Fibroblast of lung (primary cell): ENCODE measurements at regions not wholly inside any gene's neighbourhood (a gene's known extent, or its start where the extent isn't known, plus 50 kb on each side); places are given as distances from the start of the nearest gene placed in this dataset.

Source experiments
- DNase-seq, 2 donors: peaks; one replicate each; pipeline versions ENCODE4 v3.0.0 to v3.0.0-alpha.2; 2010; ENCODE audit warnings: low read depth in 2 of 2
- H2AFZ ChIP-seq: 2 replicates; pipeline ENCODE4 v1.5.1; 2012; ENCODE audit warnings: low read length, control low read depth, inconsistent platforms
- H3K27ac ChIP-seq: 2 replicates; pipeline ENCODE4 v1.5.1; 2011; ENCODE audit warnings: low read length, control low read depth; ENCODE audit not compliant: insufficient read depth
- H3K27me3 ChIP-seq: 2 replicates; pipeline ENCODE4 v1.5.1; 2011; ENCODE audit warnings: mild to moderate bottlenecking, low read length; ENCODE audit not compliant: control insufficient read depth, insufficient read depth
- H3K36me3 ChIP-seq: 2 replicates; pipeline ENCODE4 v1.5.1; 2011; ENCODE audit warnings: low read length; ENCODE audit not compliant: control insufficient read depth, insufficient read depth
- H3K4me1 ChIP-seq: 2 replicates; pipeline ENCODE4 v1.5.1; 2011; ENCODE audit warnings: low read length; ENCODE audit not compliant: control insufficient read depth, insufficient read depth; ENCODE audit errors: extremely low read depth
- H3K4me2 ChIP-seq: 2 replicates; pipeline ENCODE4 v1.5.1; 2011; ENCODE audit warnings: low read length, control low read depth; ENCODE audit not compliant: insufficient read depth; ENCODE audit errors: extremely low read depth
- H3K4me3 ChIP-seq, 4 experiments: fragments of 200-600 bp in 1 of 4; sonication (generic) in 1 of 4; replicated peaks in 1 of 4; 2 replicates each; pipeline ENCODE4 v1.5.1; 2011 to 2016; ENCODE audit warnings: low read length in 4 of 4, low read depth in 3 of 4, mild to moderate bottlenecking in 3 of 4, control low read depth in 2 of 4, inconsistent platforms in 1 of 4, mixed read lengths in 1 of 4; ENCODE audit not compliant: insufficient read depth in 1 of 4; ENCODE audit errors: control extremely low read depth in 1 of 4
- H3K79me2 ChIP-seq: 2 replicates; pipeline ENCODE4 v1.5.1; 2012; ENCODE audit warnings: mild to moderate bottlenecking, low read length, inconsistent platforms; ENCODE audit not compliant: control insufficient read depth, insufficient read depth
- H3K9ac ChIP-seq: 2 replicates; pipeline ENCODE4 v1.5.1; 2011; ENCODE audit warnings: mild to moderate bottlenecking, low read length, control low read depth; ENCODE audit not compliant: insufficient read depth
- H3K9me3 ChIP-seq: 2 replicates; pipeline ENCODE4 v1.5.1; 2012; ENCODE audit warnings: low read depth, low read length; ENCODE audit not compliant: control insufficient read depth, insufficient read depth
- H4K20me1 ChIP-seq: 2 replicates; pipeline ENCODE4 v1.5.1; 2011; ENCODE audit warnings: low read length; ENCODE audit not compliant: control insufficient read depth, insufficient read depth; ENCODE audit errors: extremely low read depth
- CTCF ChIP-seq, 2 donors: IDR thresholded peaks in 1 of 2; conservative IDR thresholded peaks in 1 of 2; 1 replicate in 1 of 2; 2 replicates in 1 of 2; pipeline ENCODE4 v1.5.1; 2011 to 2012; ENCODE audit warnings: low read length in 2 of 2, control low read depth in 1 of 2, inconsistent platforms in 1 of 2, low read depth in 1 of 2, mild to moderate bottlenecking in 1 of 2
- EZH2 ChIP-seq: IDR thresholded peaks from 2 replicates; pipeline ENCODE4 v1.5.1; 2012; ENCODE audit warnings: low read length, control low read depth, mild to moderate bottlenecking; ENCODE audit errors: missing control alignments

DNA sequence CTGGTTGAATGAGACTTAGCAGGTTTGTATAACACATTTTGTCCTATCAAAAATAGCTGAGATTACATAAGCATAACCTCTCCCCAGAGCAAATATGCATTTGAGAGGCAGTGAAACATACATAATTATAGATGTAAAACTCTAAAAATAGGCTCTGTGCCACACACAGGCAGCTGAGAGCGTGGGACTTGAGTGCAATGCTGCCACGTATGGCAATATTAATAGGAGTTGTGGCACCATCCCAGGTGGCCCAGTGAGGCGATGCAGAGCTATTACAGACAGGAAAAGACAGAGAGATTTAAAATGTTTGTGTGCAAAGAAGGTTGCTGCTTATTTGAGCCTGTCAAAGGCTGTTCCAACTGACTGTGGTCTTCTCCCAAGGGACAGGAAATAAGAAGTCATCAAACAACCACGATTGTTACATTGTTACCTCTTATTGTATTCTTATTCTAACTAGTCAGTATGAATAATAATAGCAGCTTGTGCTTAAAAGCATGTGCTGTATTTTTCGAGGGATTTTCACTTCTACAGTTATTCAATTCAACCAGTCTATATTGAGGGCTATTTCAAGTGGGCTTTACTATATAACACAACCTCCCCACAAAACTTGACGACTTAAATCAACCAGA is 116.5 kb downstream of the SALL1 start:
- H4K20me1 ChIP-seq: no peaks in the 10 kb centered on the region
- H3K4me2 ChIP-seq: no peak overlapping the region
- no peak overlapping the region for H3K9ac ChIP-seq
- no peak for DNase-seq
- H3K27me3 ChIP-seq: no peaks in the 10 kb centered on the region
- no peak overlapping the region for H2AFZ ChIP-seq
- H3K4me1 ChIP-seq: no peaks in the 10 kb centered on the region
- H3K27ac ChIP-seq: no peak overlapping the region
- H3K79me2 ChIP-seq: no peaks in the 10 kb centered on the region
- no peak overlapping the region for H3K4me3 ChIP-seq
- TF ChIP-seq EZH2: no peak
- no peaks in the 10 kb centered on the region for H3K9me3 ChIP-seq
- H3K36me3 ChIP-seq: no peaks in the 10 kb centered on the region

- no peak overlapping the region for H3K9ac ChIP-seq
- no peaks in the 10 kb centered on the region for H3K9me3 ChIP-seq
- H3K36me3 ChIP-seq: no peaks in the 10 kb centered on the region
- TF ChIP-seq CTCF (conservative IDR thresholded peaks at IDR 0.05 in 1 of 2, IDR thresholded peaks at IDR 0.05 in 1 of 2; ENCODE audit: low read depth in 1 of 2, low read length in 2 of 2) (no peak), EZH2 (no peak)
- no peaks in the 10 kb centered on the region for H3K4me1 ChIP-seq
- no peaks in the 10 kb centered on the region for H3K27me3 ChIP-seq
- no peak overlapping the region for H2AFZ ChIP-seq
- no peaks in the 10 kb centered on the region for H4K20me1 ChIP-seq
- H3K79me2 ChIP-seq: no peaks in the 10 kb centered on the region
- no peak for DNase-seq
- no peak overlapping the region for H3K4me3 ChIP-seq
- no peak overlapping the region for H3K27ac ChIP-seq
- no peak overlapping the region for H3K4me2 ChIP-seq
Measured at GRCh38 chr16:51031598-51031997, 119.5 kb downstream of the SALL1 start.

DNA sequence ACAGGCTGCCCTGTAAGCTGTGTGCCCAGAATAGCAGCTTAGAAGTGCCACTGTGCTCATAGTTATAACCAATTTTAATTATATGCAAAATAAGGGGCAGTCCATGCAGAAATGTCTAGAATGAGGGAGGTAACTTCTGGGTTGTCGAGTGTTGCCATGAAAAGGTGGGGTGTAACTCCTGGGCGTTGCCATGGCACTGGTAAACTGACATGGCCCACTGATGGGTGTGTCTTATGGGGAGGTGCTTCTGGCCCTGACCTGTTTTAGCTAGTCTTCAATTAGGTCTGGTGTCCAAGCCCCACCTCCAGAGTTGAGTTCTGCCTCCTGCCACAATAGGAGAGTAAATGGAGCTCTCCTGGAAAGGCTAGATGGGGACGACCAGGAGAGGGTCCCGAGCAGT is 120.6 kb downstream of the SALL1 start:
- Histone ChIP-seq H3K4me2 (no peak overlapping the region), H3K9ac (no peak overlapping the region), H3K79me2 (no peaks in the 10 kb centered on the region), H3K27me3 (no peaks in the 10 kb centered on the region), H3K27ac (no peak overlapping the region), H3K4me3 (no peak overlapping the region), H3K4me1 (no peaks in the 10 kb centered on the region), H2AFZ (no peak overlapping the region), H3K9me3 (no peaks in the 10 kb centered on the region), H3K36me3 (no peaks in the 10 kb centered on the region), H4K20me1 (no peaks in the 10 kb centered on the region)
- DNase-seq: no peak
- TF ChIP-seq CTCF (conservative IDR thresholded peaks at IDR 0.05 in 1 of 2, IDR thresholded peaks at IDR 0.05 in 1 of 2; ENCODE audit: low read depth in 1 of 2, low read length in 2 of 2) (no peak), EZH2 (no peak)
